ENCODE measurements at regions not wholly inside any gene's neighbourhood (a gene's known extent, or its start where the extent isn't known, plus 50 kb on each side); places are given as distances from the start of the nearest gene placed in this dataset.

DNA sequence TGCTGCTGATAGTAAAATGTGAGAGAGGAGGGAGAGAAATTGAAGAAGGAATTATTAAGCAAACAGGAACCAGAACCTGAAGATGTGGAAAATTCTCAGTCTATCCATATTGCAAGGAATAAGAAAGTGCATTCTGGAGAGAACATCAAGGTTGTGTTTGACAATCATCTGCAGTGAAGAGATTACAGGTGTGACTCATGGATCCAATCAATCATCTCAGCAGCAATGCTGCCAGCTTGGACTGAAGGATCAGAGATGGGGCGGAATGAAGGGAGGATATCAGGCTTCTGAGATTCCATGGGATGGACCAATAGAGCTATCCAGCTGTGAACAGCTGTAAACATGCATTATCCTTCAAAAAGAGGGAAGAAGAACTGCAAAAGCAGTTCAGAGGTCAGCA is 247.3 kb downstream of the LPIN1 start:
- no peak overlapping the region for H3K4me3 ChIP-seq
- 17% methylated on average over 1 of the region's 1 CpG for WGBS (ENCODE audit: missing lambda C conversion rate)
- TF ChIP-seq ZNF302 (CRISPR knock-in tag; IDR thresholded peaks at IDR 0.05) (no peak), HEYL (CRISPR knock-in tag; IDR thresholded peaks at IDR 0.05) (no peak)
- TF ChIP-seq, protein P1, sequence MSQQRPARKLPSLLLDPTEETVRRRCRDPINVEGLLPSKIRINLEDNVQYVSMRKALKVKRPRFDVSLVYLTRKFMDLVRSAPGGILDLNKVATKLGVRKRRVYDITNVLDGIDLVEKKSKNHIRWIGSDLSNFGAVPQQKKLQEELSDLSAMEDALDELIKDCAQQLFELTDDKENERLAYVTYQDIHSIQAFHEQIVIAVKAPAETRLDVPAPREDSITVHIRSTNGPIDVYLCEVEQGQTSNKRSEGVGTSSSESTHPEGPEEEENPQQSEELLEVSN (IDR thresholded peaks at IDR 0.05; ENCODE audit: borderline replicate concordance, low read depth), result no peak
- no peak overlapping the region for H3K27ac ChIP-seq
- no peaks in the 10 kb centered on the region for H3K4me1 ChIP-seq
- ChIA-PET POLR2A (no interaction called here), CTCF (no interaction called here)
- DNase-seq (ENCODE audit: low read depth in 1 of 2, low spot score in 1 of 2) (no peak), ATAC-seq (no peak), FAIRE-seq (no peak)
- H3K9me3 ChIP-seq, result no peaks in the 10 kb centered on the region
- H3K4me2 ChIP-seq, result no peak overlapping the region

DNA sequence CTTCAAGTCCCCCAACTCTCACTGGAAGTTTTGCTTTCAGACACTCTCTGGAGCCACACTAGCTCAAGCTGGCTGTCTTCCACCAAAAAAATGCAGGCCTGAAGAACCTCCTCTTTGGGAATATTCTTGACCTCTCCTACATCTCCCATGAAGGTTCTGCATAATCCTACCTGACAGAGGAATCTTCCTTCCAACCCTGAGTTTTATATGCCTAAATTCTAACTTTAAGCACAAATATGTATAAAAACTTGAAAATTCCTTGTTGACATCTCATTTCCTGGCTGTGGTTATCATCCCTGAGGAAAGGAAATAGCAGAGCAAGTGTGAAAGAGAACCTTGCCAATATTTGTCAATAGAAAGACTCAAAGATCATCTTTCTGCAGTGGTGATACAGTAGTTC is 249.0 kb downstream of the LPIN1 start:
- Histone ChIP-seq H3K4me2 (no peak overlapping the region), H3K27ac (no peak overlapping the region), H3K4me3 (no peak overlapping the region), H3K4me1 (no peaks in the 10 kb centered on the region), H3K9me3 (no peaks in the 10 kb centered on the region)
- ATAC-seq (no peak), DNase-seq (ENCODE audit: low read depth in 1 of 2, low spot score in 1 of 2) (no peak), FAIRE-seq (no peak)
- CTCF ChIA-PET, result no interaction called here
- TF ChIP-seq NR3C1 (IDR thresholded peaks at IDR 0.05), result no peak
- no peak for TF ChIP-seq TFCP2L1 (CRISPR knock-in tag; IDR thresholded peaks at IDR 0.05)
- TF ChIP-seq, protein P2, sequence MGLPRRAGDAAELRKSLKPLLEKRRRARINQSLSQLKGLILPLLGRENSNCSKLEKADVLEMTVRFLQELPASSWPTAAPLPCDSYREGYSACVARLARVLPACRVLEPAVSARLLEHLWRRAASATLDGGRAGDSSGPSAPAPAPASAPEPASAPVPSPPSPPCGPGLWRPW (IDR thresholded peaks at IDR 0.05), result no peak
- no peak for TF ChIP-seq KDM5A (IDR thresholded peaks at IDR 0.05)
- TF ChIP-seq, protein P3, sequence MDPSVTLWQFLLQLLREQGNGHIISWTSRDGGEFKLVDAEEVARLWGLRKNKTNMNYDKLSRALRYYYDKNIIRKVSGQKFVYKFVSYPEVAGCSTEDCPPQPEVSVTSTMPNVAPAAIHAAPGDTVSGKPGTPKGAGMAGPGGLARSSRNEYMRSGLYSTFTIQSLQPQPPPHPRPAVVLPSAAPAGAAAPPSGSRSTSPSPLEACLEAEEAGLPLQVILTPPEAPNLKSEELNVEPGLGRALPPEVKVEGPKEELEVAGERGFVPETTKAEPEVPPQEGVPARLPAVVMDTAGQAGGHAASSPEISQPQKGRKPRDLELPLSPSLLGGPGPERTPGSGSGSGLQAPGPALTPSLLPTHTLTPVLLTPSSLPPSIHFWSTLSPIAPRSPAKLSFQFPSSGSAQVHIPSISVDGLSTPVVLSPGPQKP (IDR thresholded peaks at IDR 0.05; ENCODE audit: low read depth, low read length), result no peak
- TF ChIP-seq JUNB (IDR thresholded peaks at IDR 0.05), result no peak
- TF ChIP-seq, protein P4, sequence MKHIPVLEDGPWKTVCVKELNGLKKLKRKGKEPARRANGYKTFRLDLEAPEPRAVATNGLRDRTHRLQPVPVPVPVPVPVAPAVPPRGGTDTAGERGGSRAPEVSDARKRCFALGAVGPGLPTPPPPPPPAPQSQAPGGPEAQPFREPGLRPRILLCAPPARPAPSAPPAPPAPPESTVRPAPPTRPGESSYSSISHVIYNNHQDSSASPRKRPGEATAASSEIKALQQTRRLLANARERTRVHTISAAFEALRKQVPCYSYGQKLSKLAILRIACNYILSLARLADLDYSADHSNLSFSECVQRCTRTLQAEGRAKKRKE (CRISPR knock-in tag; IDR thresholded peaks at IDR 0.05; ENCODE audit: low read depth), result no peak
- TF ChIP-seq HOXB13 (CRISPR knock-in tag; IDR thresholded peaks at IDR 0.05; ENCODE audit: low read depth), result no peak
- TF ChIP-seq ZFP36 (IDR thresholded peaks at IDR 0.05; ENCODE audit: borderline replicate concordance, partially characterized antibody), result no peak
- TF ChIP-seq RFX5 (IDR thresholded peaks at IDR 0.05), result no peak
- POLR2A ChIA-PET, result no interaction called here

DNA sequence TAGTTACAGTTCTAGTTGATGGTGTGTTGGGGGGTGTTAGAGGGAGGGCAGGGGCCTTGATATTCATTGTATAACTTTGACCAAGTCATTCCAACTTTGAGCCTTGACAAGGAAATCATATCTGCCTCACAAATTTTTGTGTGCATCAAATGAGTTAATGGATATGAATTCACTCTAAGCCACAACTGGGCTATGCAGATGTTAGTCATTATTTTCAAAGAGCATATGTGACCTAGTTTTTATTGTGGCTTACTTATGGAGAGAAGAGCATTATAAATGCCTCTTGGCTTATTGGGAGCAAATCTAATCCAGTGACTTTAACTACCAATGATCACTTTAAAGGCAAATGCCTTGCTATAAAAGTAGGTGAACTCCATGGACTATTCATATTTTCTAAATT is 250.2 kb downstream of the LPIN1 start:
- no peak overlapping the region for H3K4me2 ChIP-seq
- POLR2A ChIA-PET, result no interaction called here
- H3K4me1 ChIP-seq, result no peaks in the 10 kb centered on the region
- ATAC-seq (no peak), FAIRE-seq (no peak), DNase-seq (ENCODE audit: low read depth in 1 of 2, low spot score in 1 of 2) (no peak)
- no peak for TF ChIP-seq ZFP36 (IDR thresholded peaks at IDR 0.05; ENCODE audit: borderline replicate concordance, partially characterized antibody)
- TF ChIP-seq HOXB5 (CRISPR knock-in tag; IDR thresholded peaks at IDR 0.05), result no peak
- no peak for TF ChIP-seq POLR2A (IDR thresholded peaks at IDR 0.05; ENCODE audit: low read length)
- no peak for TF ChIP-seq RCOR1 (IDR thresholded peaks at IDR 0.05; ENCODE audit: low read depth, low read length)
- TF ChIP-seq KDM1A (IDR thresholded peaks at IDR 0.05; ENCODE audit: low read depth), result no peak
- TF ChIP-seq RAD21 (conservative IDR thresholded peaks at IDR 0.05 in 1 of 2, IDR thresholded peaks at IDR 0.05 in 1 of 2), result no peak
- H3K9me3 ChIP-seq, result no peaks in the 10 kb centered on the region
- no peak overlapping the region for H3K27ac ChIP-seq
- CTCF ChIA-PET, result no interaction called here
- H3K4me3 ChIP-seq, result no peak overlapping the region

DNA sequence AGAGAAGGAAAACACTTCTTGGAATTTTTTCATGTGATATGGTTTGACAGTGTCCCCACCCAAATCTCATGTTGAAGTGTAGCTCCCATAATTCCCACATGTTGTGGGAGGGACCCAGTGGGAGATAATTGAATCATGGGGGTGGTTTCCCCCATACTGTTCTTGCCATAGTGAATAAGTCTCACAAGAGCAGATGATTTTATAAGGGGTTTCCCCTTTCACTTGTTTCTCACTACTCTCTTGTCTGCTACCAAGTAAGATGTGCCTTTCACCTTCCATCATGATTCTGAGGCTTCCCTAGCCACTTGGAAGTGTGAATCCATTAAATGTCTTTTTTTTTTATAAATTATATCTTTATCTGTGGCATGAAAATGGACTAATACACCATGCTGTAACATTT is 250.7 kb downstream of the LPIN1 start:
- no peak overlapping the region for H3K4me3 ChIP-seq
- ChIA-PET POLR2A (no interaction called here), CTCF (no interaction called here)
- no peaks in the 10 kb centered on the region for H3K4me1 ChIP-seq
- ATAC-seq (no peak), DNase-seq (ENCODE audit: low read depth in 1 of 2, low spot score in 1 of 2) (no peak), FAIRE-seq (no peak)
- no peak overlapping the region for H3K27ac ChIP-seq
- H3K4me2 ChIP-seq, result no peak overlapping the region
- H3K9me3 ChIP-seq, result no peaks in the 10 kb centered on the region
- TF ChIP-seq POLR2AphosphoS2 (conservative IDR thresholded peaks at IDR 0.05; ENCODE audit: low read length), result no peak
- no peak for TF ChIP-seq RFX5 (IDR thresholded peaks at IDR 0.05)
- no peak for TF ChIP-seq FOSL2 (IDR thresholded peaks at IDR 0.05)
- TF ChIP-seq FOSL2 (CRISPR knock-in tag; IDR thresholded peaks at IDR 0.05), result no peak
- TF ChIP-seq ZSCAN20 (CRISPR knock-in tag; IDR thresholded peaks at IDR 0.05), result no peak
- TF ChIP-seq KDM5A (IDR thresholded peaks at IDR 0.05), result no peak
- TF ChIP-seq NFE2L2 (conservative IDR thresholded peaks at IDR 0.05; ENCODE audit: low read length), result no peak
- TF ChIP-seq, protein P5, sequence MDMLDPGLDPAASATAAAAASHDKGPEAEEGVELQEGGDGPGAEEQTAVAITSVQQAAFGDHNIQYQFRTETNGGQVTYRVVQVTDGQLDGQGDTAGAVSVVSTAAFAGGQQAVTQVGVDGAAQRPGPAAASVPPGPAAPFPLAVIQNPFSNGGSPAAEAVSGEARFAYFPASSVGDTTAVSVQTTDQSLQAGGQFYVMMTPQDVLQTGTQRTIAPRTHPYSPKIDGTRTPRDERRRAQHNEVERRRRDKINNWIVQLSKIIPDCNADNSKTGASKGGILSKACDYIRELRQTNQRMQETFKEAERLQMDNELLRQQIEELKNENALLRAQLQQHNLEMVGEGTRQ (IDR thresholded peaks at IDR 0.05), result no peak
- TF ChIP-seq TP53 (CRISPR knock-in tag; IDR thresholded peaks at IDR 0.05), result no peak
- TF ChIP-seq, protein P2 (IDR thresholded peaks at IDR 0.05), result no peak
- TF ChIP-seq CBX8 (IDR thresholded peaks at IDR 0.05), result no peak
- TF ChIP-seq JUN (IDR thresholded peaks at IDR 0.05), result no peak
- TF ChIP-seq RNF2 (IDR thresholded peaks at IDR 0.05; ENCODE audit: borderline replicate concordance, low read depth), result no peak
- TF ChIP-seq, protein P6, sequence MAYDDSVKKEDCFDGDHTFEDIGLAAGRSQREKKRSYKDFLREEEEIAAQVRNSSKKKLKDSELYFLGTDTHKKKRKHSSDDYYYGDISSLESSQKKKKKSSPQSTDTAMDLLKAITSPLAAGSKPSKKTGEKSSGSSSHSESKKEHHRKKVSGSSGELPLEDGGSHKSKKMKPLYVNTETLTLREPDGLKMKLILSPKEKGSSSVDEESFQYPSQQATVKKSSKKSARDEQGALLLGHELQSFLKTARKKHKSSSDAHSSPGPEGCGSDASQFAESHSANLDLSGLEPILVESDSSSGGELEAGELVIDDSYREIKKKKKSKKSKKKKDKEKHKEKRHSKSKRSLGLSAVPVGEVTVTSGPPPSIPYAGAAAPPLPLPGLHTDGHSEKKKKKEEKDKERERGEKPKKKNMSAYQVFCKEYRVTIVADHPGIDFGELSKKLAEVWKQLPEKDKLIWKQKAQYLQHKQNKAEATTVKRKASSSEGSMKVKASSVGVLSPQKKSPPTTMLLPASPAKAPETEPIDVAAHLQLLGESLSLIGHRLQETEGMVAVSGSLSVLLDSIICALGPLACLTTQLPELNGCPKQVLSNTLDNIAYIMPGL (CRISPR knock-in tag; IDR thresholded peaks at IDR 0.05; ENCODE audit: borderline replicate concordance), result no peak
- TF ChIP-seq SMC3 (IDR thresholded peaks at IDR 0.05), result no peak

Measured in A549 (cell line).